ENCODE measurements at regions not wholly inside any gene's neighbourhood (a gene's known extent, or its start where the extent isn't known, plus 50 kb on each side); places are given as distances from the start of the nearest gene placed in this dataset.

GRCh38 chr6:134703206-134703605 is 246.7 kb downstream of the ALDH8A1 start:
- TF ChIP-seq CTCF (conservative IDR thresholded peaks at IDR 0.05) (no peak), ZFX (IDR thresholded peaks at IDR 0.05) (no peak)
